ENCODE measurements at regions not wholly inside any gene's neighbourhood (a gene's known extent, or its start where the extent isn't known, plus 50 kb on each side); places are given as distances from the start of the nearest gene placed in this dataset.
A peak's percentile ranks its signal among the peaks of the same experiment; 100 is the strongest.
"Not testable (repeated sequence)": the region's sequence is repeated elsewhere in the genome, so short reads cannot be mapped to it uniquely, and the experiment has no call there.

DNA sequence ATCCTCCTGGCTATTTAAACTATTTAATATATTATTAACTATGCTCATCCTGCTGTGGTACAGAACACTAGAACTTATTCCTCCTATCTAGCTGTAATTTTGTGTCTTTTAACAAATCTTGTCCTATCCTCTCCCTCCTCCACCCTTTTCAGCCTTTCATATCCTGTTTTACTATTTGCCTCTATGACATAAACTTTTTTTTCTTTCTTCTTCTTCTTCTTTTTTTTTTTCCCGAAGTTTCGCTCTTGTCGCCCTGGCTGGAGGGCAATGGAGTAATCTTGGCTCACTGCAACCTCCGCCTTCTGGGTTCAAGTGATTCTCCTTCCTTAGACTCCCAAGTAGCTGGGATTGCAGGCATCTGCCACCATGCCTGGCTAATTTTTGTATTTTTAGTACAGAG, 201.5 kb downstream of the LPIN1 start:
- no peak overlapping the region for H3K4me3 ChIP-seq (ENCODE audit: low read length)
- DNase-seq (ENCODE audit: low read depth, low spot score), result no peak

DNA sequence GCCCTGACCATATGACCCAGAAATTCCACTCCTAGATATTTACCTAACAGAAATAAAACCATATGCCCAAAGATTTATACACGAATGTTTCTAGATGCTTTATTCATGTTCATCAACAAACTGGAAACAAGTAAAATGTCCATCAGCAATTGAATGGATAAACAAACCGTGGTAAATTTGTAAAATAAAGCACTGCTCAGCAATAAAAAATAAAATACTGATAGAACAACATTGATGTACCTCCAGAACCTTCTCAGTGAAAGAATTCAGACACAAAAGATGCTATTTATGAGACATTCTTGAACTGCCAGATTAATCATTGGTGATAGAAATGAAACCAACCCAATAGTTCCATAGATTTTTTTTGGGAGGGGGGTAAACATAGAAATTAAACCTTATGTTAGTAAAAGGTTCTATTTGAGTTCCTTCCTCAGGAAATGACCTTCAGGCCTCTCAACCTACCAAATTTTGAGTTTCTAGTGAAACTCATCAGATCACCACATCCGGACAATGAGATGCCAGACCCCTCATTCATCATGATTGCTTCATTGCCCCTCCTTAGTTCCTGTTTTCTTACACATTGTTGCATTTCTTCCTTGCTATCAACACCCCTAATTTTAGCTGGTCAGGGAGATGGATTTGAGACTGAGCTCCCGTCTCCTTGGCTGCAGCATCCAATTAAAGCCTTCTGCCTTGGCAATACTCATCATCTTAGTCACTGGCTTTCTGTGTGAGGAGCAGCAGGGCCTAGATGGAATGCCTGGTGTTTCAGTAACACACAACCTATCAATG, 203.5 kb downstream of the LPIN1 start:
- H3K4me3 ChIP-seq (ENCODE audit: low read length), result no peak overlapping the region
- no peak for DNase-seq (ENCODE audit: low read depth, low spot score)

- H3K4me3 ChIP-seq (ENCODE audit: low read length), result no peak overlapping the region
- no peak for DNase-seq (ENCODE audit: low read depth, low spot score)
Observed at GRCh38 chr2:11950896-11951295, 204.5 kb downstream of the LPIN1 start.

DNA sequence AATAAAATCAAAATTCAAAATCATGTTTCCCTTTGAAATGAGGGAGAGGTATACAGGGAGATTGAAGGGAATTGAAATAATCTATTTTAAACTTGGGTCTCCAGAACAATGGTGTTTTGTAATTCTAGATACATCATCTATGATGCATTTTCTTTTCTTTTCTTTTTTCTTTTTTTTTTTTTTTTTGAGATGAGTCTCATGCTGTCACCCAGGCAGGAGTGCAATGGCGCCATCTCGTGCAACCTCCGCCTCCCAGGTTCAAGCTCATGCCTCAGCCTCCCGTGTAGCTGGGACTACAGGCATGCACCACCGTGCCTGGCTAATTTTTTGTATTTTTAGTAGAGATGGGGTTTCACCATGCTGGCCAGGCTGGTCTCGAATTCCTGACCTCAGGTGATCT, 205.1 kb downstream of the LPIN1 start:
- not testable (repeated sequence) for H3K4me3 ChIP-seq (ENCODE audit: low read length); DNase-seq (ENCODE audit: low read depth, low spot score)

GRCh38 chr2:11953258-11953657, 206.8 kb downstream of the LPIN1 start:
- H3K4me3 ChIP-seq (ENCODE audit: low read length), result no peak overlapping the region
- peak; percentile 27 for DNase-seq (ENCODE audit: low read depth, low spot score)

- DNase-seq (ENCODE audit: low read depth, low spot score), result no peak
- H3K4me3 ChIP-seq (ENCODE audit: low read length), result no peak overlapping the region
Observed at GRCh38 chr2:11955314-11955713, 208.9 kb downstream of the LPIN1 start.

- no peak for DNase-seq (ENCODE audit: low read depth, low spot score)
- no peak overlapping the region for H3K4me3 ChIP-seq (ENCODE audit: low read length)
Observed at GRCh38 chr2:11955884-11956291, 209.5 kb downstream of the LPIN1 start.

- DNase-seq (ENCODE audit: low read depth, low spot score), result no peak
- H3K4me3 ChIP-seq (ENCODE audit: low read length), result no peak overlapping the region
Observed at GRCh38 chr2:11962707-11963328, 216.4 kb downstream of the LPIN1 start.

DNA sequence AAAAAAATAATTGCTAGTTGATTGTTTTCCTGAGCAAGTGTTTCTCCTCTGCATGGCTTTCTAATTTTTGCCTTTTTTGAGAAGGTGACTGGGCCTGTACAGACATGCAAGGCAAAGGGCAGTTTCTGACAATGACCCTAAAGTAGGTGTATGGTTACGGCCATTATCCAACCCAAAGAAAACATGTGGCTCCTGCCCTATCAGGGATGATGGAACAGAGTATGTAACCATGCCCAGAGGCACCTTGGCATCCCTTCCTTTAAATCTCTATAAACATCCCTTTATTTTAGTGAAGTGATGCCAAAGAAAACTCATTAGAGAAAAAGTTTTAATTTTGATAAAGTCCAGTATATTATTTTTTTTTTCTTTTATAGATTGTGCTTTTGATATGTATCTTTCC, 217.5 kb downstream of the LPIN1 start:
- DNase-seq (ENCODE audit: low read depth, low spot score), result no peak
- H3K4me3 ChIP-seq (ENCODE audit: low read length), result no peak overlapping the region

DNA sequence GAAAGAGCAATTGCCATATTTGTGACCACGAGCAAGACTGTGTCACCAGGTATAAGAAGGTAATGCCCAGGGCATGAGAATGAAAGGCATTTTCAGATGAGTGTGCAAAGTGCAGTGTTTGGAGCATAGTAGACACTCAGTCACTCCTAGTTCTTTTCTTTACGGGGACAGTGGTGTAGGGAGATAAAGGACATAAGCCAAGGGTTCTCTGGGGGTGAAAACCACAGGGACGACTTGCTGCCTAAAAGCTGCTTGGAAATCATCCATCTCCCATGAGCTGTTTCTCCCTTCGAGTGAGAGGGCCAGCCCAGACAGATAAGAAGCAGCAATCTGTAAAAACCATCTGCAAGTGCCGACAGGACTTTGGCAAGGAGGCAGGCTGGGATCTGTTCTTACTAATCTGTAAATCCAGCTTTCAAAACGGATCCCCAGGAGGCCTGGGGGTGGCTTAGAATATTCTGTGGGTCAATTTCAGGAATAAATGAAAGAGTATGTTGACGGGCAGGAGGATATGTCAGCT, 221.6 kb downstream of the LPIN1 start:
- no peak for DNase-seq (ENCODE audit: low read depth, low spot score)
- no peak overlapping the region for H3K4me3 ChIP-seq (ENCODE audit: low read length)

- DNase-seq (ENCODE audit: low read depth, low spot score), result no peak
- H3K4me3 ChIP-seq (ENCODE audit: low read length), result no peak overlapping the region
Observed at GRCh38 chr2:11968521-11968920, 222.1 kb downstream of the LPIN1 start.

- no peak overlapping the region for H3K4me3 ChIP-seq (ENCODE audit: low read length)
- DNase-seq (ENCODE audit: low read depth, low spot score), result no peak
Observed at GRCh38 chr2:11969774-11970173, 223.3 kb downstream of the LPIN1 start.

DNA sequence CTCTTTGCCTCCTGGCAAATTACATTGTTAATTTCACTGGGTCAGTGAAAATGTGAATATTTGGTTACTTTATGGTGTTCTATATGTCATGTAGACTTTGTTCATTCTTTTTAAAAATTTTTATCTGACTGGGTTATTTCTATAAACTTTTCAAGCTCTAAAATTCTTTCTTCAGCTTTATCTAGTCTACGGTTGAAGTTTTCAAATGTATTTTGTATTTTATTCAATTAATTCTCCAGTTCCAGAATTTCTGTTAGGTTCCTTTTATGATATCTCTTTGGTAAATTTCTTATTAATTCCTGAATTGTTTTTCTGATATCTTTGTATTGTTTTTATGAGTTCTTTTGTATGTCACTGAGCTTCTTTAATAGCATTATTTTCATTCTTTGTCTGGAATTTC, 228.1 kb downstream of the LPIN1 start:
- no peak for DNase-seq (ENCODE audit: low read depth, low spot score)
- no peak overlapping the region for H3K4me3 ChIP-seq (ENCODE audit: low read length)

GRCh38 chr2:11975373-11975772, 228.9 kb downstream of the LPIN1 start:
- H3K4me3 ChIP-seq (ENCODE audit: low read length), result no peak overlapping the region
- DNase-seq (ENCODE audit: low read depth, low spot score), result no peak

DNA sequence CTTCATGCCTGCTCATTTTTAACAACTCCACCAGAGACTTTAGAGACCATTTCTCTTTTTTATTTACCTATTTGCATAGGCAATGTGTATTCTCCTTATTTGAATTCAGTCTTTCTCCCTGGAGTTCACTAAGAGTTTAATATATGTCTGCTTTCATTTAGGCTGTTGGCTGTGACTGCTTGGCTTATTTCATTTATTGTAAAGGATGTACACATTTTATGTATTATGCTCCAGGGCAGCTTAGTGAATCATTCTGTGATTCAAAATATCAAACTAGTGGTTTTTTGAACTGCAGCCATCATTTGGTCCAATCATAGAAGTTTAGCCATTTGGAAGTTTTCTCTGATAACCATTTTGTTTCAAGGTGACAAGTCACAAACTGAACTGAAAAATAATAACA, 229.6 kb downstream of the LPIN1 start:
- no peak for DNase-seq (ENCODE audit: low read depth, low spot score)
- H3K4me3 ChIP-seq (ENCODE audit: low read length), result no peak overlapping the region

DNA sequence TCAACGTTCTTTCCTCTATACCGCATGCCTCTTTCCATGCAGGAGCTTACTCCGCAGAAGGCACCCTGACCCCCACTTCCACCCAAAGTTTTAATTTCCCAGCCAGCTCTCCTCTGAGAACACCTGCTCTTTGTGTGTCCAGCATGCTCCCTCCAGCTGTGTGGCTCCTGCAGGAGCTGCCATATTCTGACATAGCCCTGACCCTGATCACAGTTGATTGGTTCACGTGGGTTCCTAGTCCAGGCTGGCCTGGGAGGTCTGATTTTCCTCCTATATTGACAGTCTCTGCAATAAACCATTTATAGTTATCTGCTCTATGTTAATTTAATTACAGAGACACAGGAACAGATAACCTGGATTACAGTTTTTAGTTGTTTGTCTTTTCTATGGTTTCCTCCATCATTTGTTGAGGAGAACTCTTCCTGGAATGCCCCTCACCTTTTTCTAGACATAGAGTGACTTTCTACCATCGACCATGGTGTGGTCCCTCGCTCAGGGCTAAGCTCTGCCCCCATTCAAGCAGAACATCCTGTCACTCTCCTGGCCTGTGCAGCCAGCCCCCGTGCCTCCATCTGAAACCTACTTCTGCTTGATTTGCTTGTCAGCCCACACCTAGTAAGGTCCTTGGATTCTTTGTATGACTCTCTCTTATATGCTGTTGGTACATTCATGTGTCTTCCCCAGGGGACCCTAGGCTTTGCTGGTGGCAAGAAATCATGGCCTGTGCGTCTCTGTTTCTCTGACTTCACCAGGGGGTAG, 231.5 kb downstream of the LPIN1 start:
- DNase-seq (ENCODE audit: low read depth, low spot score), result no peak
- H3K4me3 ChIP-seq (ENCODE audit: low read length), result no peak overlapping the region

DNA sequence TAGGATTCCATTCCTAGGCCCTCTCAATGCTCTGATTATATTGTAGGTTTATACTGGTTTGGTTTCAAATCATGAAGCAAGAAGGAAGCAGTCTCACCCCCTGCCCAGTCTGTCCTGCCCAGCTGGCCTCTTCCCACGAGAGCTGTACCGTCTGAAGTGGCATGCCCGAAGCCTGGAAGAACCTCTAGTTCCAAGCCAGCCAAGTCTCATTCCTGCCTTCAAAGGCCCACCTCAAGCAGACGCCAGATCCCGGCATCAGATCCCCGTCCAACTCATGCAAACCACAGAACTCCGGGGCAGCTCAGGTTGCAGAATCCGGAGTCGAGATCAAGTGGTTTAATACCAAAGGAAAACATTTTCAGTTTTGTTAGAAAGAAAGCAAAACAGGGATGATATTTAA, 234.4 kb downstream of the LPIN1 start:
- H3K4me3 ChIP-seq (ENCODE audit: low read length), result no peak overlapping the region

GRCh38 chr2:11983401-11983800, 237.0 kb downstream of the LPIN1 start:
- no peak overlapping the region for H3K4me3 ChIP-seq (ENCODE audit: low read length)
- DNase-seq (ENCODE audit: low read depth, low spot score), result no peak

More for the DNA sequence above, 234.4 kb downstream of the LPIN1 start:
- no peak for DNase-seq (ENCODE audit: low read depth, low spot score)

- no peak for DNase-seq (ENCODE audit: low read depth, low spot score)
- H3K4me3 ChIP-seq (ENCODE audit: low read length), result no peak overlapping the region
Observed at GRCh38 chr2:11983870-11984269, 237.4 kb downstream of the LPIN1 start.
